ENCODE measurements at regions not wholly inside any gene's neighbourhood (a gene's known extent, or its start where the extent isn't known, plus 50 kb on each side); places are given as distances from the start of the nearest gene placed in this dataset.
"Not testable (repeated sequence)": the region's sequence is repeated elsewhere in the genome, so short reads cannot be mapped to it uniquely, and the experiment has no call there.

- DNase-seq (ENCODE audit: low spot score) = not testable (repeated sequence)
These were observed 73.8 kb upstream of the FANCC start for GRCh38 chr9:95391271-95391670.

- no peak for DNase-seq (ENCODE audit: low spot score)
These were observed 71.9 kb upstream of the FANCC start for GRCh38 chr9:95389373-95389772.

- DNase-seq (ENCODE audit: low spot score) = no peak
These were observed 69.3 kb upstream of the FANCC start for GRCh38 chr9:95386843-95387242.

- DNase-seq (ENCODE audit: low spot score) = no peak
These were observed 68.0 kb upstream of the FANCC start for GRCh38 chr9:95385521-95385920.

- DNase-seq (ENCODE audit: low spot score) = no peak
These were observed 66.3 kb upstream of the FANCC start for GRCh38 chr9:95383845-95384244.

GRCh38 chr9:95383185-95383676, 65.7 kb upstream of the FANCC start:
- DNase-seq (ENCODE audit: low spot score) = peak; percentile 65

DNA sequence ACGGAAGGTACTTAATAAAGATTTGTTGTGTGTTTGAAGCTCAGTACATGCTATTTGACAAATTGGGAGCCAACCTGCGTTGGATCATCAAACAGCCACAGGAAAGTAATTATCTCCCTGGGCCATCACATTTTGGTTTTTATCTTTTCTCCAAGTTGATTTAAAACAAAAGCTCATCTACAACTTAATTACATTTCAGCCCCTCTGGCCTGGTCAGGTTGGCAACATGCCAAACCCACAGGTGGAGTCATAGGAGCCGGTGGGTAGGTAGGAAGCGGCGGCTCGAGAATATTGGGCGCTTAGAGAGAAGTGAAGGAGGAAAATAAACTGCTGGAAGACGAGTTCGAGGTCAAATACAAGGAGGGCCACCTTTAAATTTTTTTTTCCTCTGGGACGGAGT, 64.9 kb upstream of the FANCC start:
- DNase-seq (ENCODE audit: low spot score) = no peak

DNA sequence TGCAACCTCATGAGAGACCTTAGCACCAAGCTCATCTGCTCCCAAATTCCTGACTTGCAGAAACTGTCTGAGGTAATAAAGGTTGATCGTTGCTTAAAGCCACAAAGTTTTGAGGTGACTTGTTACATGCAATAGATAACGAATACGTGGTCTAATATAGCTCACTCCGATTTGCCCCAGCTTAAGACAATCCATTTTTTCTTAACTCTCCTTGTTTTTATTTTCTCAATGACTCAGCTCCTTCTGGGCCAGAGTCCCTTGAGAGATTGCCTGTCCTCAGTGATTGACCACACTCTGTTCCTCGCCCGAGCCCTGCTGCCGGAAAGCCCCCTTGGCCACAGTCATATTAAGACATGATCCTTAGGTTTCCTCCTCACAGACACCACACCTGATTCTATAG, 63.7 kb upstream of the FANCC start:
- no peak for DNase-seq (ENCODE audit: low spot score)

DNA sequence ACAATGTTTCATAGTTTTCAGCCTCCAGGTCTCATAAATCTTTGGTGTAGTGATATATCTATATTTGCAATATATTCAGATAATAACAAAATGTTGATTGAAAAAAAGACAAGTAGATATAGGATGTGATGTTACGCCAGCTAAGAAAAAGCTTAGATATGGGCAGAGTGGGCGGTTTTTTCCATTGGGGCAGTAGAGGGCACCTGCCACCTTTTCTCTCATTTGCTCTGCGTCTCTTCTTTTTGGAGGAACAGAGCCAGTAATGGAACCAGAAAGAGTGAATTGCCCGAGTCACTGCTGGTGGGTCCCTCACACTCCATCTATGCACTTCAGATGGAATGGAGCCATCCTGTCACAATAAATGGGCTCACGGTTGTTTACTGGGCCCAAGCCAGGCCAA, 62.1 kb upstream of the FANCC start:
- DNase-seq (ENCODE audit: low spot score) = no peak

DNA sequence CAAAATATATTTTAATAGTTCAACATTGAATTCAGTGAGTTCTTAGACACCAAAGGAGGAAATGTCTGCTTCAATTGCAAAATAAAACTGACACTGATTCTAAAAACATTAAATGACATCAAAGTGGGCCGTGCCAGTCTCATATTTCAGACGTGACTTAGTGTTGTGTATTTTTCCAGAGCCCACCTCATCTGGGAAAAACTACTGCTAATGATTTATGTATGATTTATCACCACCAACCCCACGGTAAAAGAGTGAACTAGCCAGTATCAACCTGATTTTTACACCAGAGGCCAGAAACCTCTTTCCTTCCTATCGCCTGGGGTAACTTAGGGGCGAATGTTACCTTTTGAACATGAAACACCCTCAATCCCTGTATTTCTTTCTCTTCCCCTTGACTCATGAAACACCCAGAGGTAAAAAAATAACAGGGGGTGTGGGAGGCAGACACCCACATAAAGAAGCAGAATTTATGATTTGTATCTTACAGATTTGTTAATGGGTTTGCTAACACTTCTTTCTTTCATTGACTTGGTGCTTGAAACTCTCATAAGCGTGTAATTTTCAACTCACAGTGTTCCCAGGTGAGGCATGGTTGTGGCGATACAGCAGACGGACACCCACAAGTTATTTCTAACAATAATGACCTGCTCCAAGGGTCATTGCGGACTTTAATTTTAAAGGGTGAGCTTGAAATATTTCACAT, 56.4 kb upstream of the FANCC start:
- DNase-seq (ENCODE audit: low spot score) = no peak

GRCh38 chr9:95373069-95373681, 55.7 kb upstream of the FANCC start:
- peak; percentile 63 for DNase-seq (ENCODE audit: low spot score)

DNA sequence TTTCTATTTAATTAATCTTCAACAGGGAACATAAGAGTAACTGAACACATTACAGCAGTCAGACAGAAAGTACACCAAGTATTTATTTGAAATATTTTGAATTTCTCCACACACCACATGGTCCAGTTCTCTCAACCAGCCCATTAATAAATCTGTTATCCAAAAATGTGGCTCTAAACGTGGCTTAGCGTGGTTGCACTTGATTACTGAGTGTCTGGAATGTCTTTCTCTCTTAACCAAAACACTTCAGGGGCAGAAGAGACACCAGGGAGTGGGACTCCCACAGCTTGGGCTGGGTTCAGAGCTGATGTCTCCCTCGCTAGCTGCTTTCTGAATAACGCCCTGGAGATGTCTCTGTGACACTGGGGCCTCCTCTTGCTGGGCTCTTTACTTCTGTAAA, 52.6 kb upstream of the FANCC start:
- no peak for DNase-seq (ENCODE audit: low spot score)

- no peak for DNase-seq (ENCODE audit: low spot score)
These were observed 51.1 kb upstream of the FANCC start for GRCh38 chr9:95368377-95369160.

All from SW480 (cell line).